ENCODE measurements at regions not wholly inside any gene's neighbourhood (a gene's known extent, or its start where the extent isn't known, plus 50 kb on each side); places are given as distances from the start of the nearest gene placed in this dataset.

DNA sequence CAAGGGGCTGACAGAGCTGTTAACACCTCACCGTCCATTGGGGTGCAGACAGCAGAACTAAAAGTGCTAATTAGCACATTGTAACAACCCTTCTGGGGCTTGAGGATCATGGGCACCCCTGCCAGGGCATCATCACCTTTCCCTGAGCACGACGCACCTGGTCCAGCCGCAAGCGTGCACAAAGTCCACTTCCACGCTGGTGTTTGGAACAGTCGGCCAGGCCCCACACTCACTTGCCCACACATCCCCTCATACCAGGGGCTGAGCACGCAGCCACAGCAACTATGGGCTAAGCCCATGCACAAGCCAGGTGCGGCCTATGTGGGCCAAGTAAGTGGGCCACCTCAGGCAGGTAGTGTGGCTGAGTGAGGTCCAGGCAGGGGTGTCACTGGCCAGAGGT lies 148.7 kb downstream of the CCDC59 start:
- no peak overlapping the region for H3K27ac ChIP-seq (ENCODE audit: low read depth in 1 of 2, low read length in 2 of 2)
- no peaks in the 10 kb centered on the region for H3K36me3 ChIP-seq (replicated peaks in 1 of 2; ENCODE audit: control insufficient read depth in 1 of 2, insufficient read depth in 2 of 2, low read length in 2 of 2)
- Mint-ChIP-seq H3K9me3 (peaks cover 7 to 46% (median 14%) of the 10 kb centered on the region in 7 donors), H3K4me3 (no peak overlapping the region), H3K27me3 (ENCODE audit: low read depth in 3 of 3) (peaks cover 0 to 3% (median 0%) of the 10 kb centered on the region in 3 donors), H3K36me3 (no peaks in the 10 kb centered on the region), H3K27ac (no peak overlapping the region), H3K4me1 (no peaks in the 10 kb centered on the region)
- intact Hi-C loops (cut with micrococcal nuclease): no loop called here
- no peak overlapping the region for H3K9ac ChIP-seq (ENCODE audit: insufficient read depth, low read length, poor library complexity, severe bottlenecking)
- peaks cover 27 to 29% of the 10 kb centered on the region in 2 donors for H3K9me3 ChIP-seq (replicated peaks in 1 of 2; ENCODE audit: control insufficient read depth in 1 of 2, insufficient read depth in 1 of 2, low read length in 2 of 2)
- H3K4me3 ChIP-seq (replicated peaks in 1 of 3; ENCODE audit: low read depth in 2 of 3, low read length in 3 of 3): no peak overlapping the region
- no peaks in the 10 kb centered on the region for H3K27me3 ChIP-seq (ENCODE audit: control insufficient read depth in 2 of 2, insufficient read depth in 2 of 2, low read length in 2 of 2)
- H4K20me1 ChIP-seq (ENCODE audit: insufficient read depth, low read length): no peaks in the 10 kb centered on the region
- TF ChIP-seq, protein P1, sequence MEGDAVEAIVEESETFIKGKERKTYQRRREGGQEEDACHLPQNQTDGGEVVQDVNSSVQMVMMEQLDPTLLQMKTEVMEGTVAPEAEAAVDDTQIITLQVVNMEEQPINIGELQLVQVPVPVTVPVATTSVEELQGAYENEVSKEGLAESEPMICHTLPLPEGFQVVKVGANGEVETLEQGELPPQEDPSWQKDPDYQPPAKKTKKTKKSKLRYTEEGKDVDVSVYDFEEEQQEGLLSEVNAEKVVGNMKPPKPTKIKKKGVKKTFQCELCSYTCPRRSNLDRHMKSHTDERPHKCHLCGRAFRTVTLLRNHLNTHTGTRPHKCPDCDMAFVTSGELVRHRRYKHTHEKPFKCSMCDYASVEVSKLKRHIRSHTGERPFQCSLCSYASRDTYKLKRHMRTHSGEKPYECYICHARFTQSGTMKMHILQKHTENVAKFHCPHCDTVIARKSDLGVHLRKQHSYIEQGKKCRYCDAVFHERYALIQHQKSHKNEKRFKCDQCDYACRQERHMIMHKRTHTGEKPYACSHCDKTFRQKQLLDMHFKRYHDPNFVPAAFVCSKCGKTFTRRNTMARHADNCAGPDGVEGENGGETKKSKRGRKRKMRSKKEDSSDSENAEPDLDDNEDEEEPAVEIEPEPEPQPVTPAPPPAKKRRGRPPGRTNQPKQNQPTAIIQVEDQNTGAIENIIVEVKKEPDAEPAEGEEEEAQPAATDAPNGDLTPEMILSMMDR (IDR thresholded peaks at IDR 0.05): no peak
- WGBS (ENCODE audit: insufficient coverage): 94% methylated on average over 8 of the region's 9 CpGs
- H3K4me1 ChIP-seq (ENCODE audit: control insufficient read depth in 1 of 2, insufficient read depth in 2 of 2, low read length in 2 of 2): no peaks in the 10 kb centered on the region
- no peak overlapping the region for H3K4me2 ChIP-seq (replicated peaks; ENCODE audit: extremely low read depth, low read length, poor library complexity, severe bottlenecking)
- H3K79me2 ChIP-seq (ENCODE audit: insufficient read depth, low read length): no peaks in the 10 kb centered on the region
- H2AFZ ChIP-seq (ENCODE audit: insufficient read depth, low read depth, low read length, poor library complexity, severe bottlenecking): no peak overlapping the region
- no peak for DNase-seq

- no peak for DNase-seq
- H3K36me3 ChIP-seq (replicated peaks in 1 of 2; ENCODE audit: control insufficient read depth in 1 of 2, insufficient read depth in 2 of 2, low read length in 2 of 2): no peaks in the 10 kb centered on the region
- no peaks in the 10 kb centered on the region for H3K79me2 ChIP-seq (ENCODE audit: insufficient read depth, low read length)
- TF ChIP-seq, protein P1 (IDR thresholded peaks at IDR 0.05): no peak
- no peak overlapping the region for H3K4me3 Mint-ChIP-seq
- peaks cover 27 to 37% of the 10 kb centered on the region in 2 donors for H3K9me3 ChIP-seq (replicated peaks in 1 of 2; ENCODE audit: control insufficient read depth in 1 of 2, insufficient read depth in 1 of 2, low read length in 2 of 2)
- no peak overlapping the region for H3K27ac ChIP-seq (ENCODE audit: low read depth in 1 of 2, low read length in 2 of 2)
- H3K27me3 Mint-ChIP-seq (ENCODE audit: low read depth in 3 of 3): peaks cover 0 to 3% (median 0%) of the 10 kb centered on the region in 3 donors
- H3K9me3 Mint-ChIP-seq: peaks cover 13 to 54% (median 18%) of the 10 kb centered on the region in 7 donors
- H2AFZ ChIP-seq (ENCODE audit: insufficient read depth, low read depth, low read length, poor library complexity, severe bottlenecking): no peak overlapping the region
- no peaks in the 10 kb centered on the region for H3K27me3 ChIP-seq (ENCODE audit: control insufficient read depth in 2 of 2, insufficient read depth in 2 of 2, low read length in 2 of 2)
- H3K4me2 ChIP-seq (replicated peaks; ENCODE audit: extremely low read depth, low read length, poor library complexity, severe bottlenecking): no peak overlapping the region
- no peak overlapping the region for H3K27ac Mint-ChIP-seq
- H3K4me3 ChIP-seq (replicated peaks in 1 of 3; ENCODE audit: low read depth in 2 of 3, low read length in 3 of 3): no peak overlapping the region
- no peaks in the 10 kb centered on the region for H3K36me3 Mint-ChIP-seq
- intact Hi-C loops (cut with micrococcal nuclease): no loop called here
- H3K4me1 ChIP-seq (ENCODE audit: control insufficient read depth in 1 of 2, insufficient read depth in 2 of 2, low read length in 2 of 2): no peaks in the 10 kb centered on the region
- H3K4me1 Mint-ChIP-seq: no peaks in the 10 kb centered on the region
- H4K20me1 ChIP-seq (ENCODE audit: insufficient read depth, low read length): no peaks in the 10 kb centered on the region
- no peak overlapping the region for H3K9ac ChIP-seq (ENCODE audit: insufficient read depth, low read length, poor library complexity, severe bottlenecking)
These were observed 150.6 kb downstream of the CCDC59 start for GRCh38 chr12:82207556-82207955.

Measured in CD14-positive monocyte (primary cell).